ENCODE measurements at regions not wholly inside any gene's neighbourhood (a gene's known extent, or its start where the extent isn't known, plus 50 kb on each side); places are given as distances from the start of the nearest gene placed in this dataset.

GRCh38 chr9:126207256-126207655 lies 119.4 kb upstream of the MVB12B start:
- H3K36me3 Mint-ChIP-seq (ENCODE audit: low read depth): peaks cover 4% of the 10 kb centered on the region; the same call in 1 of the 3 replicates
- DNase-seq (ENCODE audit: low spot score) (no peak), ATAC-seq (no peak)
- Histone ChIP-seq H3K4me1 (ENCODE audit: insufficient read depth) (peaks cover 3% of the 10 kb centered on the region; the same call in 1 of the 2 replicates), H3K36me3 (ENCODE audit: insufficient read depth) (no peaks in the 10 kb centered on the region), H3K79me2 (replicated peaks; ENCODE audit: insufficient read depth) (no peaks in the 10 kb centered on the region), H3K4me2 (no peak overlapping the region), H3K9me2 (ENCODE audit: insufficient read depth) (no peaks in the 10 kb centered on the region; the same call in 1 of the 2 replicates), H3K27ac (ENCODE audit: low read depth) (no peak overlapping the region), H4K20me1 (replicated peaks; ENCODE audit: insufficient read depth) (no peaks in the 10 kb centered on the region), H2AFZ (no peak overlapping the region), H3F3A (replicated peaks; ENCODE audit: low read depth) (no peaks in the 10 kb centered on the region), H3K4me3 (no peak overlapping the region), H3K27me3 (ENCODE audit: insufficient read depth) (no peaks in the 10 kb centered on the region)
- H3K4me1 Mint-ChIP-seq: no peaks in the 10 kb centered on the region
- H3K27ac Mint-ChIP-seq: no peak overlapping the region
- peaks cover 2% of the 10 kb centered on the region for H3K27me3 Mint-ChIP-seq (ENCODE audit: insufficient read depth, low read depth, poor library complexity)
- no peaks in the 10 kb centered on the region; the same call in 1 of the 3 replicates for H3K9me3 Mint-ChIP-seq
- no peak overlapping the region for H3K4me3 Mint-ChIP-seq
- TF ChIP-seq POLR2AphosphoS5 (IDR thresholded peaks at IDR 0.05; ENCODE audit: low read depth): no peak

DNA sequence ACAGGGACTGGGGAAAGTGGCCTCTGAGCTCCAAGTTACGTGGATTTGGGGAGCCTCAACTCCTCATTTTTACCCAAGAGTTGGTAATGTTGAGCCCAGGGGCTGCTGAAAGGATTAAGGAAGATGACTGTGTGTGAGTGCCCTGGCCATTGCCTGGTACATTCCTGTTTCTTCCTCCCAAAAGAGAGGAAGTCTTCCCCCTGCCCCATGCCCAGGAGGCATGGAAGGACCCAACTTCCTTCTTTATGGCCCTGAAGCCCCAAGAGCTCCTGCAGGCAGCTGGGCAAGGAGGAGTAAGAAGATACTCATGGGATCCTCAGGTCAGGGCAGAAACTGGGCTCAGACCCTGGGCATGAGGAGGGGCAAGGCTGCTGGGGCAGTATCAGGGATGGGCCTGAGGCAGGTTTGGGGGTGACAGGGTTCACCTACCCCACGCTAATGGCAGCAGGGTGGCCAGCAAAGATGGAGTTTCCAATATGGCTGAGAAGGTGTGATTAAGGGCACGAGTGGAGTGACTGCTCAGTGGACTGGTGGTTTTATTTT lies 118.3 kb upstream of the MVB12B start:
- Histone ChIP-seq H3K4me1 (ENCODE audit: insufficient read depth) (peaks cover 3% of the 10 kb centered on the region; the same call in 1 of the 2 replicates), H3K4me3 (no peak overlapping the region), H3K4me2 (no peak overlapping the region), H3K27me3 (ENCODE audit: insufficient read depth) (no peaks in the 10 kb centered on the region), H3K36me3 (ENCODE audit: insufficient read depth) (no peaks in the 10 kb centered on the region), H4K20me1 (replicated peaks; ENCODE audit: insufficient read depth) (no peaks in the 10 kb centered on the region), H3F3A (replicated peaks; ENCODE audit: low read depth) (no peaks in the 10 kb centered on the region), H3K27ac (ENCODE audit: low read depth) (no peak overlapping the region), H3K9me2 (ENCODE audit: insufficient read depth) (no peaks in the 10 kb centered on the region; the same call in 1 of the 2 replicates), H2AFZ (no peak overlapping the region), H3K79me2 (replicated peaks; ENCODE audit: insufficient read depth) (no peaks in the 10 kb centered on the region)
- H3K27me3 Mint-ChIP-seq (ENCODE audit: insufficient read depth, low read depth, poor library complexity): no peaks in the 10 kb centered on the region
- no peaks in the 10 kb centered on the region; the same call in 1 of the 3 replicates for H3K9me3 Mint-ChIP-seq
- DNase-seq (ENCODE audit: low spot score): no peak
- ATAC-seq: no peak
- H3K27ac Mint-ChIP-seq: no peak overlapping the region
- TF ChIP-seq ZNF331 (CRISPR knock-in tag; IDR thresholded peaks at IDR 0.05; ENCODE audit: low read depth) (no peak), ZNF462 (CRISPR knock-in tag; IDR thresholded peaks at IDR 0.05) (no peak), ZNF114 (CRISPR knock-in tag; IDR thresholded peaks at IDR 0.05) (no peak), CREB1 (CRISPR knock-in tag; IDR thresholded peaks at IDR 0.05; ENCODE audit: low read depth) (no peak), NANOG (IDR thresholded peaks at IDR 0.05; ENCODE audit: borderline replicate concordance) (no peak), JUNB (IDR thresholded peaks at IDR 0.05; ENCODE audit: unreplicated experiment) (no peak), EZH2phosphoT487 (IDR thresholded peaks at IDR 0.05; ENCODE audit: unreplicated experiment) (no peak)
- TF ChIP-seq, protein P1, sequence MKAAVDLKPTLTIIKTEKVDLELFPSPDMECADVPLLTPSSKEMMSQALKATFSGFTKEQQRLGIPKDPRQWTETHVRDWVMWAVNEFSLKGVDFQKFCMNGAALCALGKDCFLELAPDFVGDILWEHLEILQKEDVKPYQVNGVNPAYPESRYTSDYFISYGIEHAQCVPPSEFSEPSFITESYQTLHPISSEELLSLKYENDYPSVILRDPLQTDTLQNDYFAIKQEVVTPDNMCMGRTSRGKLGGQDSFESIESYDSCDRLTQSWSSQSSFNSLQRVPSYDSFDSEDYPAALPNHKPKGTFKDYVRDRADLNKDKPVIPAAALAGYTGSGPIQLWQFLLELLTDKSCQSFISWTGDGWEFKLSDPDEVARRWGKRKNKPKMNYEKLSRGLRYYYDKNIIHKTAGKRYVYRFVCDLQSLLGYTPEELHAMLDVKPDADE (IDR thresholded peaks at IDR 0.05): no peak
- no peak overlapping the region for H3K4me3 Mint-ChIP-seq
- peaks cover 3% of the 10 kb centered on the region; the same call in 1 of the 3 replicates for H3K36me3 Mint-ChIP-seq (ENCODE audit: low read depth)
- H3K4me1 Mint-ChIP-seq: no peaks in the 10 kb centered on the region

All from GM23338 (cell line).